Lower leg skin (tissue), 3 donors: ENCODE measurements at regions not wholly inside any gene's neighbourhood (a gene's known extent, or its start where the extent isn't known, plus 50 kb on each side); places are given as distances from the start of the nearest gene placed in this dataset.

ENCODE experiments used
- CTCF ChIP-seq, 3 donors: fragments of 450-650 bp; IDR thresholded peaks; one replicate each; pipeline ENCODE4 v1.5.1; 2016; ENCODE audit warnings: antibody characterized with exemption in 3 of 3, mild to moderate bottlenecking in 3 of 3, moderate library complexity in 2 of 3
- POLR2A ChIP-seq, 2 donors: fragments of 450-650 bp; IDR thresholded peaks; one replicate each; pipeline ENCODE4 v1.6.1; 2016 to 2017; ENCODE audit warnings: antibody characterized with exemption in 2 of 2, mild to moderate bottlenecking in 1 of 2, moderate library complexity in 1 of 2

- no peak for TF ChIP-seq CTCF (IDR thresholded peaks at IDR 0.05)
- no peak for TF ChIP-seq POLR2A (IDR thresholded peaks at IDR 0.05)
Measured at GRCh38 chr13:47564041-47564440, 437.0 kb downstream of the SUCLA2 start.
